ENCODE measurements at regions not wholly inside any gene's neighbourhood (a gene's known extent, or its start where the extent isn't known, plus 50 kb on each side); places are given as distances from the start of the nearest gene placed in this dataset.
A peak's percentile ranks its signal among the peaks of the same experiment; 100 is the strongest.

DNA sequence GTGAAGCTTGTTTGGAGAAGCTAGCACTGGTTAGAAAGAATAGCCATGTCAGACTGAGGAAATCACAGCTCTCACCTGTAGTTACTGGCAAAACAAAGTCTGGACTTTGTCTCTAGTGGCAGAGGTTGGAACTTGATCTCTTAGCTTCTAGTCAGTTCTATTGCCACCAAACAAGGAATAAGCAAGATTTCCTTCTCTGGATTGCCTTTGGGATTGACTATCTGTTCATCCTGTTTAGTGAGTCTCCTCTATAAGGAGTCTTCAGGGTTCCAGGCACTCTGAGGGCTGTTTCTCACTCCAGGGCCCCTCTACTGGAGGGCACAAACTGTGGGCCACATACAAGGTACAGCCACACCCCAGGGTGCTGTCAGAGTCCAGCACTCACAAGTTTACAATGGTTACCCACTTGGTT, 426.6 kb upstream of the THBS1 start:
- ChIA-PET POLR2A (no interaction called here), CTCF (interaction anchor here (0.6 to 1.1 kb wide), 2 partner anchors 18 to 312 kb away, joined by 3 to 5 read pairs; no protein-coding TSS in a partner anchor)
- no peak for TF ChIP-seq RCOR1 (IDR thresholded peaks at IDR 0.05; ENCODE audit: low read depth, low read length)
- TF ChIP-seq HOXA7 (CRISPR knock-in tag; IDR thresholded peaks at IDR 0.05) = no peak
- TF ChIP-seq ESRRA (IDR thresholded peaks at IDR 0.05; ENCODE audit: borderline replicate concordance, low read length) = no peak
- no peak for TF ChIP-seq FOXS1 (CRISPR knock-in tag; IDR thresholded peaks at IDR 0.05)
- TF ChIP-seq, protein P1, sequence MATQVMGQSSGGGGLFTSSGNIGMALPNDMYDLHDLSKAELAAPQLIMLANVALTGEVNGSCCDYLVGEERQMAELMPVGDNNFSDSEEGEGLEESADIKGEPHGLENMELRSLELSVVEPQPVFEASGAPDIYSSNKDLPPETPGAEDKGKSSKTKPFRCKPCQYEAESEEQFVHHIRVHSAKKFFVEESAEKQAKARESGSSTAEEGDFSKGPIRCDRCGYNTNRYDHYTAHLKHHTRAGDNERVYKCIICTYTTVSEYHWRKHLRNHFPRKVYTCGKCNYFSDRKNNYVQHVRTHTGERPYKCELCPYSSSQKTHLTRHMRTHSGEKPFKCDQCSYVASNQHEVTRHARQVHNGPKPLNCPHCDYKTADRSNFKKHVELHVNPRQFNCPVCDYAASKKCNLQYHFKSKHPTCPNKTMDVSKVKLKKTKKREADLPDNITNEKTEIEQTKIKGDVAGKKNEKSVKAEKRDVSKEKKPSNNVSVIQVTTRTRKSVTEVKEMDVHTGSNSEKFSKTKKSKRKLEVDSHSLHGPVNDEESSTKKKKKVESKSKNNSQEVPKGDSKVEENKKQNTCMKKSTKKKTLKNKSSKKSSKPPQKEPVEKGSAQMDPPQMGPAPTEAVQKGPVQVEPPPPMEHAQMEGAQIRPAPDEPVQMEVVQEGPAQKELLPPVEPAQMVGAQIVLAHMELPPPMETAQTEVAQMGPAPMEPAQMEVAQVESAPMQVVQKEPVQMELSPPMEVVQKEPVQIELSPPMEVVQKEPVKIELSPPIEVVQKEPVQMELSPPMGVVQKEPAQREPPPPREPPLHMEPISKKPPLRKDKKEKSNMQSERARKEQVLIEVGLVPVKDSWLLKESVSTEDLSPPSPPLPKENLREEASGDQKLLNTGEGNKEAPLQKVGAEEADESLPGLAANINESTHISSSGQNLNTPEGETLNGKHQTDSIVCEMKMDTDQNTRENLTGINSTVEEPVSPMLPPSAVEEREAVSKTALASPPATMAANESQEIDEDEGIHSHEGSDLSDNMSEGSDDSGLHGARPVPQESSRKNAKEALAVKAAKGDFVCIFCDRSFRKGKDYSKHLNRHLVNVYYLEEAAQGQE (IDR thresholded peaks at IDR 0.05) = no peak
- TF ChIP-seq ZFP36 (IDR thresholded peaks at IDR 0.05; ENCODE audit: borderline replicate concordance, partially characterized antibody) = no peak
- no peak for TF ChIP-seq PHF8 (IDR thresholded peaks at IDR 0.05; ENCODE audit: borderline replicate concordance, low read depth)
- no peak for TF ChIP-seq RAD21 (conservative IDR thresholded peaks at IDR 0.05 in 1 of 2, IDR thresholded peaks at IDR 0.05 in 1 of 2)
- TF ChIP-seq, protein P2, sequence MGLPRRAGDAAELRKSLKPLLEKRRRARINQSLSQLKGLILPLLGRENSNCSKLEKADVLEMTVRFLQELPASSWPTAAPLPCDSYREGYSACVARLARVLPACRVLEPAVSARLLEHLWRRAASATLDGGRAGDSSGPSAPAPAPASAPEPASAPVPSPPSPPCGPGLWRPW (IDR thresholded peaks at IDR 0.05) = no peak
- no peak for TF ChIP-seq BCL3 (IDR thresholded peaks at IDR 0.05)
- no peak for TF ChIP-seq RARB (CRISPR knock-in tag; IDR thresholded peaks at IDR 0.05)
- TF ChIP-seq, protein P3, sequence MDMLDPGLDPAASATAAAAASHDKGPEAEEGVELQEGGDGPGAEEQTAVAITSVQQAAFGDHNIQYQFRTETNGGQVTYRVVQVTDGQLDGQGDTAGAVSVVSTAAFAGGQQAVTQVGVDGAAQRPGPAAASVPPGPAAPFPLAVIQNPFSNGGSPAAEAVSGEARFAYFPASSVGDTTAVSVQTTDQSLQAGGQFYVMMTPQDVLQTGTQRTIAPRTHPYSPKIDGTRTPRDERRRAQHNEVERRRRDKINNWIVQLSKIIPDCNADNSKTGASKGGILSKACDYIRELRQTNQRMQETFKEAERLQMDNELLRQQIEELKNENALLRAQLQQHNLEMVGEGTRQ (IDR thresholded peaks at IDR 0.05) = no peak
- no peak for TF ChIP-seq BHLHE40 (IDR thresholded peaks at IDR 0.05; ENCODE audit: low read depth, low read length)
- no peak for FAIRE-seq
- peak in 1 of 2 experiments; percentile 67; a peak in 3 of 6 replicates for ATAC-seq
- Histone ChIP-seq H3K27ac (peak overlapping the region in 1 of 2 experiments; percentile 55; a peak in 3 of 6 replicates), H3K9me3 (no peaks in the 10 kb centered on the region), H3K4me2 (peak overlapping the region; percentile 17; the same call in 1 of the 3 replicates), H3K4me3 (no peak overlapping the region), H3K4me1 (peaks cover 24% of the 10 kb centered on the region)
- no peak for DNase-seq (ENCODE audit: low read depth in 1 of 2, low spot score in 1 of 2)

DNA sequence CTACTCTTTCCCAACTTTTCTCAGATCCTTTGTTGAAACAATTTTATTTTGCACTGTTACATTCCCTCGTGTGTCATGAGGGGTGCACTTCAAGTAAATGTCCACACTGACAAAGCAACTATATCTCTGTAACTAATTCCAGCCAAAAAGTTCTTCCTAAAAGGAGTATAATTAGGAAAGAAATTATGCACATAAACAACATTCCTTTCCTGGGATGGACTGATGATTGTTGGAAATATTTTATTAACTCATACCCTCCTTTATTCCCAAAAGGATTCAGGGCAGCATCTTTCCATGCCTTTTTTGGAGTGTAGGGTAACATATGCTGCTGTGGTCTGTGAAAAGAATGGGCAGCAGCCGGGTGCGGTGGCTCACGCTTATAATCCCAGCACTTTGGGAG, 426.1 kb upstream of the THBS1 start:
- H3K9me3 ChIP-seq = no peaks in the 10 kb centered on the region
- ATAC-seq (no peak), FAIRE-seq (no peak), DNase-seq (ENCODE audit: low read depth in 1 of 2, low spot score in 1 of 2) (no peak)
- ChIA-PET CTCF (interaction anchor here (1.1 to 2.4 kb wide), 2 partner anchors 9 to 17 kb away, joined by 5 to 6 read pairs; no protein-coding TSS in a partner anchor), POLR2A (no interaction called here)
- peak overlapping the region; percentile 17; the same call in 1 of the 3 replicates for H3K4me2 ChIP-seq
- H3K4me3 ChIP-seq = no peak overlapping the region
- peaks cover 24% of the 10 kb centered on the region for H3K4me1 ChIP-seq
- no peak for TF ChIP-seq ZNF302 (CRISPR knock-in tag; IDR thresholded peaks at IDR 0.05)
- no peak for TF ChIP-seq PBX3 (IDR thresholded peaks at IDR 0.05)
- no peak for TF ChIP-seq CTCF (IDR thresholded peaks at IDR 0.05)
- TF ChIP-seq BCL3 (IDR thresholded peaks at IDR 0.05) = no peak
- TF ChIP-seq, protein P4, sequence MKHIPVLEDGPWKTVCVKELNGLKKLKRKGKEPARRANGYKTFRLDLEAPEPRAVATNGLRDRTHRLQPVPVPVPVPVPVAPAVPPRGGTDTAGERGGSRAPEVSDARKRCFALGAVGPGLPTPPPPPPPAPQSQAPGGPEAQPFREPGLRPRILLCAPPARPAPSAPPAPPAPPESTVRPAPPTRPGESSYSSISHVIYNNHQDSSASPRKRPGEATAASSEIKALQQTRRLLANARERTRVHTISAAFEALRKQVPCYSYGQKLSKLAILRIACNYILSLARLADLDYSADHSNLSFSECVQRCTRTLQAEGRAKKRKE (CRISPR knock-in tag; IDR thresholded peaks at IDR 0.05; ENCODE audit: low read depth) = no peak
- 91% methylated on average over 4 of the region's 4 CpGs for WGBS (ENCODE audit: missing lambda C conversion rate)
- peak overlapping the region in 1 of 2 experiments; percentile 55; a peak in 3 of 6 replicates for H3K27ac ChIP-seq

Measured in A549 (cell line).